ENCODE measurements at regions not wholly inside any gene's neighbourhood (a gene's known extent, or its start where the extent isn't known, plus 50 kb on each side); places are given as distances from the start of the nearest gene placed in this dataset.

GRCh38 chr2:217449444-217449843 is 553.4 kb downstream of the TNS1 start (continued):
- TF ChIP-seq ZNF592 (IDR thresholded peaks at IDR 0.05) (no peak), ZNF207 (IDR thresholded peaks at IDR 0.05; ENCODE audit: borderline replicate concordance) (no peak), USF1 (IDR thresholded peaks at IDR 0.05; ENCODE audit: borderline replicate concordance, extremely low read length, insufficient read depth, low read depth, low read length) (no peak), IRF4 (IDR thresholded peaks at IDR 0.05; ENCODE audit: low read depth, low read length) (no peak), GABPA (IDR thresholded peaks at IDR 0.05; ENCODE audit: low read depth) (no peak), KLF5 (IDR thresholded peaks at IDR 0.05; ENCODE audit: partially characterized antibody) (no peak)

GRCh38 chr2:217448860-217449259 is 553.9 kb downstream of the TNS1 start:
- in situ Hi-C loops (cut with MboI) (no loop called here), intact Hi-C loops (cut with micrococcal nuclease; ENCODE audit: unreplicated experiment) (loop anchor here (10.0 kb wide), 1 partner anchor 364 kb away; no protein-coding TSS in a partner anchor)
- ChIA-PET SMC1A (ENCODE audit: uncharacterized antibody, unreplicated experiment) (no interaction called here), RAD21 (ENCODE audit: unreplicated experiment) (no interaction called here), CTCF (interaction anchor here (1.1 kb wide), 1 partner anchor 20 kb away, joined by 3 read pairs; no protein-coding TSS in a partner anchor), POLR2A (no interaction called here)
- H3K4me2 ChIP-seq (ENCODE audit: control insufficient read depth, insufficient read depth): no peak overlapping the region
- no peaks in the 10 kb centered on the region; the same call in 2 of the 3 replicates for H3K9me3 ChIP-seq (replicated peaks; ENCODE audit: control insufficient read depth, insufficient read depth, low read length)
- BruUV-seq (replicated peaks): no TSS peak
- ATAC-seq (no peak), FAIRE-seq (no peak), DNase-seq (ENCODE audit: low read depth, low spot score) (no peak)
- WGBS (ENCODE audit: insufficient coverage, insufficient replicate concordance, low lambda C conversion rate, missing lambda C conversion rate): 24% methylated on average over 5 of the region's 5 CpGs
- H3K79me2 ChIP-seq (ENCODE audit: control insufficient read depth, insufficient read depth, low read length): no peaks in the 10 kb centered on the region
- H3K27me3 ChIP-seq (replicated peaks in 1 of 2; ENCODE audit: control insufficient read depth in 2 of 2, insufficient read depth in 2 of 2, low read length in 1 of 2): no peaks in the 10 kb centered on the region
- H4K20me1 ChIP-seq (ENCODE audit: control insufficient read depth, insufficient read depth): no peaks in the 10 kb centered on the region
- no peak overlapping the region for H3K4me3 ChIP-seq
- H3K4me1 ChIP-seq (ENCODE audit: control insufficient read depth, insufficient read depth, low read length): peaks cover 8% of the 10 kb centered on the region
- H3K36me3 ChIP-seq (ENCODE audit: control insufficient read depth in 2 of 2, insufficient read depth in 2 of 2, low read length in 1 of 2): no peaks in the 10 kb centered on the region
- H2AFZ ChIP-seq (ENCODE audit: control insufficient read depth, low read depth, low read length): no peak overlapping the region
- no peak overlapping the region for H3K27ac ChIP-seq (ENCODE audit: control insufficient read depth, insufficient read depth)
- no peak overlapping the region for H3K9ac ChIP-seq (ENCODE audit: control insufficient read depth, insufficient read depth, low read length)
- no peak for TF ChIP-seq FOXM1 (IDR thresholded peaks at IDR 0.05; ENCODE audit: low read depth, low read length)
- TF ChIP-seq SREBF1 (IDR thresholded peaks at IDR 0.05; ENCODE audit: low read length): no peak
- no peak for TF ChIP-seq GABPA (IDR thresholded peaks at IDR 0.05; ENCODE audit: low read depth)
- no peak for TF ChIP-seq NFYB (IDR thresholded peaks at IDR 0.05; ENCODE audit: insufficient read depth, low read depth, low read length)
- no peak for TF ChIP-seq YBX1 (IDR thresholded peaks at IDR 0.05)
- TF ChIP-seq ZBTB4 (CRISPR knock-in tag; IDR thresholded peaks at IDR 0.05): no peak
- no peak for TF ChIP-seq ATF2 (IDR thresholded peaks at IDR 0.05; ENCODE audit: low read length)
- TF ChIP-seq TCF7 (IDR thresholded peaks at IDR 0.05; ENCODE audit: borderline replicate concordance): no peak
- TF ChIP-seq PML (IDR thresholded peaks at IDR 0.05; ENCODE audit: low read length): no peak
- TF ChIP-seq TARDBP (IDR thresholded peaks at IDR 0.05; ENCODE audit: borderline replicate concordance): no peak

All from GM12878 (cell line).